HG02943 (cell line): ENCODE measurements at regions not wholly inside any gene's neighbourhood (a gene's known extent, or its start where the extent isn't known, plus 50 kb on each side); places are given as distances from the start of the nearest gene placed in this dataset.

Experiments
- ATAC-seq: cut with Tn5 transposase; IDR thresholded peaks from one replicate; pipeline ENCODE4 v1.9.1; 2021; ENCODE audit warnings: mild to moderate bottlenecking, low read depth, moderate library complexity; ENCODE audit not compliant: unreplicated experiment

DNA sequence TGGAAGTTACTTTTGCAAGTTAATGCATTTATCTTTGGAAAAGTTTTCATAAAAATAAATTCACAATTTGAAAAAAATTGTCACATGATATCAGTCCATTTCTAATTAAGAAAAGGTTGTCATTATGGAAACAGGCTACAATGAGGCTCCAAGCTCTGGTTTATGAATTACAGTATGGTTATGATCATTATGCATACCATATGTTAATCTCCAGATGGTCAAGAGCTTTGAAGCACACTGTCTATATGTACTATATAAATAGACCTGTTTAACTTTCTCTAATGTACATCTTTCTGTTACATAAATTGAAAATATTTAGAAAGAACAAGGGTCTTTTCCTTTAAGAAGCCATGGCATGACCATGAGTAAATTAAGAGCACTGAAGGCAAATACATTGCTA lies 2338.8 kb downstream of the PCDH7 start:
- ATAC-seq: no peak

- no peak for ATAC-seq
These were observed 2340.7 kb downstream of the PCDH7 start for GRCh38 chr4:33060674-33061542.

- ATAC-seq: no peak
These were observed 2341.6 kb downstream of the PCDH7 start for GRCh38 chr4:33061727-33062126.

DNA sequence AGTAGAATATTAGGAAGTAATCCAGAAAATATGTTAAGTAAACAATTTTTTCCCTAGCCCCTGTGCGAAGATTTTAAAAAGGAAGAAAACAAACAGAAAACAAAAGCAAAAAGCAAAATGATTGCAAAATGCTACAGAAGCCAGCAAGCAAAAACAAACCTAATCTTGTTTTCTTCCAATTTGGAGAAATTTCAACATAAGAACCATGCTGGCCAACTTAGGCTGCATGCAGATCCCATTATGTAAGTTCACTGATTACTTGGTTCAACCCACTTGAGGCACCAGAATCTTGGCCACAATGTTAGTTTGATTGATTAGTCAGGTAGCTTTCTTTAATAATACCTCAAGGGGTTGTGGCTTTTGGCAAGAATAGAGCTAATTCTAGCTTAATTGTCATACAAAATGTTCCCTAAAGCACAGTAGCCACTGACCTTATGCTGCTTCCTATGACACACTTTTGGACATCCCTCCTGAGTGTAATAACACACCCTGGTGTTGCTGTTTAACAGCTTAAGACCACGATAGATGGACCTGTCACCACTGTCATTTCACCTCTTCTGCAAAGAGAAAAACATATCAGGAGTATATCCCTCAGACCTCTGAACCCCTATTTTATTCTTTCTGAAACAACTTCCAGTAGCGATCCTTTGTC lies 2342.1 kb downstream of the PCDH7 start:
- ATAC-seq: no peak

GRCh38 chr4:33063241-33063640 lies 2343.1 kb downstream of the PCDH7 start:
- ATAC-seq: no peak

- no peak for ATAC-seq
These were observed 2344.1 kb downstream of the PCDH7 start for GRCh38 chr4:33064238-33064637.

DNA sequence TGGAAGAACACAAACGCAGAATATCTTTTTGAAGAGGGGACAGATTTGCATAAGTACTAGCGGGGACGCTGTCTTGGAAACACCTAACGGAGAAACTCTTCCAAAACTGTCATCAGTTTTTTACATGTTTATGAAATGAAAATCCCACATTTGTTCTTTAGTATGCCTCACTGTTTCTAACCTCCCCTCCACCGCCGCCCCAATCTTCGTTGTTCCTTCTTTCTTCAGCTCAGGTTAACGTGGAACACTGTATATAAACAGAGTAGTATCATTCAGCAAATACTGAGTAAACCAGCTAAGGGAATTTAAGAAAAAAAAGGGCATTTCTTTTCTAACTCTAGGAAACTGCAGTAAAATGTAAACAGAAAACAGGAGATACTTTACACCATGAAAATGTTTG lies 2345.6 kb downstream of the PCDH7 start:
- no peak for ATAC-seq

DNA sequence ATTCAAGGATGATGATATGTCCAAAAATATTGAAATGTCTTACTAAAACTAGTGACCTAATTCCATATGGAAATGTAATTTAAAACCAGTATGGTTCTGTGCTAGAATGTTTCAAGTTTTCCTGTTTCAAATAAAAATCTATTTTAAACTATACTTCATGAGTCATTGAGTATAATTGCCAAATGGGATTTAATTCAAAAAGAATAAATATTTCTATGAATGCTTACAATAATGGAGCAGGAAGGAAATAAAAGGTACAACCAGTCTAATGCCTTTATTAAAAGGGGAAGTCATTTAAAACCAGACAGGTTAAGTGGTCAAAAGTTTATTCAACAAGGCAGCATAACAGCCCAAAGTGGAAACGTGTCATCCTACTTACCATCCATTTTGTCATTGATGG lies 2347.1 kb downstream of the PCDH7 start:
- ATAC-seq: no peak

GRCh38 chr4:33068539-33068938 lies 2348.4 kb downstream of the PCDH7 start:
- no peak for ATAC-seq

DNA sequence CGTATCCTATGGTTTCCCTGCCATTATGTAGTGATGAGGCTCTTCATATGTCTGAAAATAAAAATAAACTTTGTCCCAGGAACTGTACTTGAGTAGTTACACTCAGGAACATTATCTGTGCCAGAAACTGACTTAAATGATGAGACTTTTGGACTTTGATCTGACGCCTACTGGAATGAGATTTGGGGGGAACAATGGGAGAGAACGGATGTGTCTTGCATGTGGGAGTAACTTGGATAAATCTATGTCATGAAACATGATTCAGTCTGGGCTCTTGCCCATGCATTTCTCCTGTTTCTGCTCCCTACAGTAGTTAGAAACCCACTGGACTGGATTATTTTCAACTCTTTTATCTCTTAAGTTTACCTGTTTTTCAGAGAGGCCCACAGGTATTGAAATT lies 2351.4 kb downstream of the PCDH7 start:
- ATAC-seq: no peak

GRCh38 chr4:33072298-33073089 lies 2352.3 kb downstream of the PCDH7 start:
- ATAC-seq: no peak

GRCh38 chr4:33073811-33074210 lies 2353.6 kb downstream of the PCDH7 start:
- no peak for ATAC-seq

GRCh38 chr4:33078145-33078544 lies 2358.0 kb downstream of the PCDH7 start:
- no peak for ATAC-seq

DNA sequence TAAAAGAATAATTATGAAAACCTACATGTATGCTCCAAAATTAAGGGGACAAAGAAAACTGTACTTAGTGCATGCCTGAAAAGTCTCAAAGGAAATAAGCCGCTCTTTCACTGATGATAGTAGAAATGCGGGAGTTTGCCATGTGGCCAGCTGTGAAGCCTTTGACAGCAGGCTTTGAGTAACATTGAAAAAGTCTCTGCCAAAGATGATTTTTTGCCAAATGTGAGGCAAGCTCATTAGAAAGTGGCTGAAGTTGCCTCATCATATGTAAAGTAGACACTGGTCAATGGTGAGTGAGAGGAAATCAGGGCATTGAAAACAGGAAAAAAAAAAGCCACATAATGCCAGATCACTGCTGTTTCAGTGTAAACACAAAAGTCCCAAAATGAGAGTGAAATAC lies 2360.1 kb downstream of the PCDH7 start:
- no peak for ATAC-seq

GRCh38 chr4:33085709-33086108 lies 2365.5 kb downstream of the PCDH7 start:
- no peak for ATAC-seq

DNA sequence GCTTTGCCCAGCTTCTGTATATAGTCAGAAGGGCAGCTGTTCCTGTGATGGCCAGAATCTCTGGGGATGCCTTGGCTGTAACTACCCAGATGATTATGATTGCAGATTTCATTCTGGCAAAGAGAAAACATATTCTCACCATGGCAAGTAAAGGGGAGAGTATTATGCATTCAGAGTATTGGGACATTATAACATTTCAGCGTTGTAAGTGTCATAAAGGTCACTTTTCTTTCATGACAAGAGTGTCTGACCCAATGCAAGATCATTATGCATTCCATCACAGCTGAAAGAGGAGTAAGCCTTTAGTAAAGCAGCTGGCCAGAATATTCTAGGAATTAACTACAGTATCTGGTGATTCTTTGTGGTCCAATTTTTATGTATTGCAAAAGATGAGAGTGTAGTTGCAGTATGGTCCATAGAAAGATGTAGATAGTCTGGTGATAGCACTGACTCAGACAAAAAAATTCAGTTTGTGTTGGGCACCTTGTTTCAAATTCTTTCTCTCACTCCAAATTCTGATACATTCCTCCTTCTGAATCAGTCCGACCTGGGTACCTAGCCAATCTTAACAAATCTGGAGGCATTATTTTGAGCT lies 2366.3 kb downstream of the PCDH7 start:
- ATAC-seq: no peak

GRCh38 chr4:33088713-33089112 lies 2368.5 kb downstream of the PCDH7 start:
- ATAC-seq: no peak

DNA sequence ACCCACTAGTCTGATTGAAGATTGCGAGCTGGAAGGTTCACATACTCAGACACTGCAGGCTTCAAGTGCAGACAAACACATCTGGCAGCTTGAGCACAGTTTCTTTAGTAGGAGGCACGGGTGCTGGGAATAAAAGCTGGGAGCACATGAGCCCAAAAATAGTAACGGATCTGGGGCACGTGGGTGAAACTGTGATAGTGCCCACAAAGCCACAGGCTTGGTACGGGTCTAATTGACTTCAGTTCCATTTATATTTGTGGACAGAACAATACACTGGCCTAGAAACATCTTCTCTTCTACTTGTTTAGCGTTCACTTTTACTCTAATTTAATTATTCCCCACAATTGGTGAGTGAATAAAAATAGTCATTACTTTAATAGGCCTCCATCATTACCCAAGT lies 2370.7 kb downstream of the PCDH7 start:
- ATAC-seq: no peak

GRCh38 chr4:33091961-33092360 lies 2371.8 kb downstream of the PCDH7 start:
- ATAC-seq: no peak

DNA sequence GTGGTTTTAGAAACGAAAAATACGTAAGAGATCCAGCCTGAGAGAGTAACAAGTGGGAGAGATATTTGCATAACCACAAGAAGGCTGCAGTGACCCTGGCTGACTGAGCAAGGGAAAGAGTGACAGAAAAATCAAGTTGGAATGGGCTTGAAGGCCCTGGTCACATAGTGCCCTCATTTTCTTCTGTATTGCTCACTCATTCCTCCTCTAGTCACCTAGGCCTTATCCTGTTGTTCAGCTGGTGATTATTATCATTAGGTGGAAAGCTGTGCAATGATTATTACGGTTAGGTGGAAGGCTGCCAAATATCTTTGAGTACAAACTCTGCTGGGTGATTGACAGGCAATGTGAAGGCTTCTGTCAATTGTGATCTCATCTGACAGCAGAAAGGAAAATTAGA lies 2384.1 kb downstream of the PCDH7 start:
- ATAC-seq: no peak

DNA sequence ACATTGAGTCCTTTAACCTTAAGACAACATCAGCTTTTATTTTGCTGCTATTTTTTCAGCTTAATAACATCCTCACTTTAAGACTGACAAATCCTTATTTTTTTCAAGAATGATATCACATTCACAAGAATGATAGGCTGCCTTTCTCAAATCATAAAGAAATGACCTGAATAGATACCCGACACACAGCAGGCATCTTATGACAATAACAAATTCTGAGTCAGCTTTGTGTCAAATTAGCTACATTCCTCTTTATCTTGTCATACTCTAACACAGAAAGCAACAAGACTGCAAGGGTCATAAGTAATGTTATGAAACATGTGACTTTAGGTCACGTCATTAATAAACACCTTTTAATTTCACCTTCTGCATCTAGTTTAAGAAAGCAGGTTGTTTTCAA lies 2387.6 kb downstream of the PCDH7 start:
- no peak for ATAC-seq
